Mucosa of rectum (tissue), 2 donors: ENCODE measurements at regions not wholly inside any gene's neighbourhood (a gene's known extent, or its start where the extent isn't known, plus 50 kb on each side); places are given as distances from the start of the nearest gene placed in this dataset.
"Not testable (repeated sequence)": the region's sequence is repeated elsewhere in the genome, so short reads cannot be mapped to it uniquely, and the experiment has no call there.

Experiments used
- H3K27ac ChIP-seq, 2 donors: one replicate each; pipeline ENCODE4 v1.7.0; 2013; ENCODE audit warnings: inconsistent platforms in 2 of 2, low read depth in 2 of 2, low read length in 2 of 2
- H3K27me3 ChIP-seq, 2 donors: one replicate each; pipeline ENCODE4 v1.7.0; 2013; ENCODE audit warnings: low read length in 2 of 2; ENCODE audit not compliant: control insufficient read depth in 2 of 2, insufficient read depth in 2 of 2
- H3K36me3 ChIP-seq, 2 donors: one replicate each; pipeline ENCODE4 v1.7.0; 2013; ENCODE audit warnings: low read length in 2 of 2; ENCODE audit not compliant: control insufficient read depth in 2 of 2, insufficient read depth in 2 of 2
- H3K4me1 ChIP-seq, 2 donors: one replicate each; pipeline ENCODE4 v1.7.0; 2013; ENCODE audit warnings: low read length in 2 of 2, mild to moderate bottlenecking in 1 of 2; ENCODE audit not compliant: control insufficient read depth in 2 of 2, insufficient read depth in 2 of 2
- H3K4me3 ChIP-seq, 2 donors: one replicate each; pipeline ENCODE4 v1.7.0; 2013; ENCODE audit warnings: low read length in 2 of 2
- H3K9ac ChIP-seq, 2 donors: one replicate each; pipeline ENCODE4 v1.7.0; 2013; ENCODE audit warnings: low read length in 2 of 2, low read depth in 1 of 2, mild to moderate bottlenecking in 1 of 2
- H3K9me3 ChIP-seq, 2 donors: one replicate each; pipeline ENCODE4 v1.7.0; 2013; ENCODE audit warnings: low read length in 2 of 2; ENCODE audit not compliant: control insufficient read depth in 2 of 2
- donor health status: healthy.
- donor health status: Normal muscosa, but diverticular disease.

- H3K9me3 ChIP-seq = no peaks in the 10 kb centered on the region
- H3K27ac ChIP-seq = no peak overlapping the region
- no peaks in the 10 kb centered on the region for H3K27me3 ChIP-seq
- no peak overlapping the region for H3K4me3 ChIP-seq
- no peaks in the 10 kb centered on the region for H3K4me1 ChIP-seq
- no peaks in the 10 kb centered on the region for H3K36me3 ChIP-seq
- H3K9ac ChIP-seq = no peak overlapping the region
These were observed 466.0 kb downstream of the NYAP2 start for GRCh38 chr2:225865468-225865867.

- H3K36me3 ChIP-seq = no peaks in the 10 kb centered on the region
- H3K4me1 ChIP-seq = no peaks in the 10 kb centered on the region
- H3K9me3 ChIP-seq = no peaks in the 10 kb centered on the region
- no peaks in the 10 kb centered on the region for H3K27me3 ChIP-seq
- no peak overlapping the region for H3K4me3 ChIP-seq
- no peak overlapping the region for H3K27ac ChIP-seq
- no peak overlapping the region for H3K9ac ChIP-seq
These were observed 464.9 kb downstream of the NYAP2 start for GRCh38 chr2:225864394-225864793.

- Histone ChIP-seq H3K9ac (no peak overlapping the region), H3K27me3 (no peaks in the 10 kb centered on the region), H3K4me1 (no peaks in the 10 kb centered on the region), H3K36me3 (no peaks in the 10 kb centered on the region), H3K9me3 (no peaks in the 10 kb centered on the region), H3K4me3 (no peak overlapping the region), H3K27ac (no peak overlapping the region)
These were observed 443.4 kb downstream of the NYAP2 start for GRCh38 chr2:225842939-225843338.

GRCh38 chr2:225841314-225841713 lies 441.8 kb downstream of the NYAP2 start:
- H3K9me3 ChIP-seq = no peaks in the 10 kb centered on the region
- no peak overlapping the region for H3K27ac ChIP-seq
- no peak overlapping the region for H3K9ac ChIP-seq
- no peaks in the 10 kb centered on the region for H3K36me3 ChIP-seq
- no peaks in the 10 kb centered on the region for H3K27me3 ChIP-seq
- no peak overlapping the region for H3K4me3 ChIP-seq
- no peaks in the 10 kb centered on the region for H3K4me1 ChIP-seq

- H3K4me3 ChIP-seq = no peak overlapping the region
- no peaks in the 10 kb centered on the region for H3K27me3 ChIP-seq
- no peak overlapping the region for H3K9ac ChIP-seq
- H3K9me3 ChIP-seq = no peaks in the 10 kb centered on the region
- H3K4me1 ChIP-seq = no peaks in the 10 kb centered on the region
- no peaks in the 10 kb centered on the region for H3K36me3 ChIP-seq
- no peak overlapping the region for H3K27ac ChIP-seq
These were observed 437.8 kb downstream of the NYAP2 start for GRCh38 chr2:225837328-225837727.

- Histone ChIP-seq H3K27me3 (no peaks in the 10 kb centered on the region), H3K9me3 (no peaks in the 10 kb centered on the region), H3K27ac (no peak overlapping the region), H3K9ac (no peak overlapping the region), H3K4me1 (no peaks in the 10 kb centered on the region), H3K36me3 (no peaks in the 10 kb centered on the region), H3K4me3 (no peak overlapping the region)
These were observed 425.4 kb downstream of the NYAP2 start for GRCh38 chr2:225824748-225825449.

GRCh38 chr2:225821351-225821750 lies 421.8 kb downstream of the NYAP2 start:
- Histone ChIP-seq H3K9ac (no peak overlapping the region), H3K4me3 (no peak overlapping the region), H3K27ac (no peak overlapping the region), H3K27me3 (no peaks in the 10 kb centered on the region), H3K36me3 (no peaks in the 10 kb centered on the region), H3K4me1 (no peaks in the 10 kb centered on the region), H3K9me3 (no peaks in the 10 kb centered on the region)

- Histone ChIP-seq H3K27ac (no peak overlapping the region), H3K4me3 (no peak overlapping the region), H3K9ac (no peak overlapping the region), H3K36me3 (no peaks in the 10 kb centered on the region), H3K9me3 (no peaks in the 10 kb centered on the region), H3K4me1 (no peaks in the 10 kb centered on the region), H3K27me3 (no peaks in the 10 kb centered on the region)
These were observed 421.3 kb downstream of the NYAP2 start for GRCh38 chr2:225820826-225821225.

- Histone ChIP-seq H3K36me3 (no peaks in the 10 kb centered on the region), H3K9me3 (no peaks in the 10 kb centered on the region), H3K4me1 (no peaks in the 10 kb centered on the region), H3K9ac (no peak overlapping the region), H3K4me3 (no peak overlapping the region), H3K27ac (no peak overlapping the region), H3K27me3 (no peaks in the 10 kb centered on the region)
These were observed 415.0 kb downstream of the NYAP2 start for GRCh38 chr2:225814554-225814953.

GRCh38 chr2:225806105-225806504 lies 406.6 kb downstream of the NYAP2 start:
- Histone ChIP-seq H3K4me3 (no peak overlapping the region), H3K36me3 (no peaks in the 10 kb centered on the region), H3K9ac (no peak overlapping the region), H3K27me3 (no peaks in the 10 kb centered on the region), H3K27ac (no peak overlapping the region), H3K4me1 (no peaks in the 10 kb centered on the region), H3K9me3 (no peaks in the 10 kb centered on the region)

GRCh38 chr2:225802076-225802475 lies 402.6 kb downstream of the NYAP2 start:
- H3K9me3 ChIP-seq, H3K9ac ChIP-seq, H3K4me1 ChIP-seq, H3K4me3 ChIP-seq, H3K36me3 ChIP-seq, H3K27ac ChIP-seq, H3K27me3 ChIP-seq: not testable (repeated sequence)
